EH (cell line): ENCODE measurements at regions not wholly inside any gene's neighbourhood (a gene's known extent, or its start where the extent isn't known, plus 50 kb on each side); places are given as distances from the start of the nearest gene placed in this dataset.
A peak's percentile ranks its signal among the peaks of the same experiment; 100 is the strongest.

ENCODE experiments used
- DNase-seq: peaks from one replicate; pipeline ENCODE4 v3.0.0-alpha.2; 2015; ENCODE audit warnings: low read depth

DNA sequence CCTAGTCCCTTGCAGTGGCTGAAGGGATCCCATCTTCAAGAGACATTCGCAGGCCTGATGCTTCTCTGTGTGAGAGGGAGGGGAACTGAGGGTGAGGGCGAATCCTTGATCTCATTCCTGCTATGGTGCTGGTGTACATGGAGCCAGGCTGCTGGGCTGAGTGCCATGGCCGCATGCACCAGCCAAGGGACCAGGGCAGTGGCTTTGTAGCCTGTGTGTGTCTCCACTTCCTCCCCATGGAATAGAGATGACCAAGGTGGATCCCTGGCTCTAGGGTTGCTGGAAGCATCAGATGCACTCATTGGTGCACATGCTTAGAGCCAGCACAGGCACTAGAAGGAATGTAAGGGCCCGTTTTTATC, 195.0 kb downstream of the FOXL1 start:
- DNase-seq: no peak

- no peak for DNase-seq
These were observed 196.6 kb downstream of the FOXL1 start for GRCh38 chr16:86774931-86775330.

DNA sequence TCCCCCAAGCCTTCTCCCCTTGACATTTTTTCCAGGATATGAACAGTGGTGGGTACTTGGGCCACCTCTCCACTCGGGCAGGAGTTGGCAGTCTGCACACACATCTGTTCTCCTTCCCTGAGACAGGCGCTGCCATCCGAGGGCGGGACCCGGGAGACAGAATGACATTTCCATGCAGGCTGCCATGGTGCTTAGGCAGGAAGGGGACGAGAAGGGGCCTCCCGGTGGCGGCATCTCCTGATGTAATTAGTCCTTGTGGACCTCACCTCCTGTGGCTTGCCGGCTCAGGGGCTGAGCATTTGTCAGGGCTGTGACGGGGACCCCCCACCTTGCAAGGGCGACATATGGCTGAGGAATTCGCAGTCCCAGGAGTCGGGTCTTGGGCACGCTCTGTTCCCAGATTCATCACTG, 197.2 kb downstream of the FOXL1 start:
- DNase-seq: peak; percentile 35

DNA sequence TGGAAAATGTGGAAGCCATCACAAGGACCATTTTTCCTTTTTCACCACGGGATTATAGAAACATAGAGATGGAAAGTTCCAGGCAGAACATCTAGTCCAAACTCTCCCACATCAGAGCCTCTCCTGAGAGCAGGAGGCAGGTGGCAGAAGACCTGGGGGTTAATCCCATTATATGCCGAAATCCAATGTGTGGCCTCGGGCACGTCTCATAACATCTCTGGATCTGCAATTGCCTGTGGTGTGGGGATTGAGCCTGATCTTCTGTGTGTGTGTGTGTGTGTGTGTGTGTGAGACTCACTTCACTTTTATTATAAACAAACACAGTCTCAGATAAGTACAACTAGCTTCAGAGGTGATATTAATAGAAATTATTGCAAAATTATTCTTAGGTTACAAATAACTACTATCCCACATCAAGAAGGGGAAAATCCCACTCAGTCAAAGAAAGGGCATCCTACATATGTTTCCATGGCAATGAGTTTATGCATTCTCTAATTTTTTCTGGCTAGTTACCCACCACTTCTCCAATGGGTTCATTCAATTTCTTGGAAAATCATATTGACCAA, 199.1 kb downstream of the FOXL1 start:
- no peak for DNase-seq

DNA sequence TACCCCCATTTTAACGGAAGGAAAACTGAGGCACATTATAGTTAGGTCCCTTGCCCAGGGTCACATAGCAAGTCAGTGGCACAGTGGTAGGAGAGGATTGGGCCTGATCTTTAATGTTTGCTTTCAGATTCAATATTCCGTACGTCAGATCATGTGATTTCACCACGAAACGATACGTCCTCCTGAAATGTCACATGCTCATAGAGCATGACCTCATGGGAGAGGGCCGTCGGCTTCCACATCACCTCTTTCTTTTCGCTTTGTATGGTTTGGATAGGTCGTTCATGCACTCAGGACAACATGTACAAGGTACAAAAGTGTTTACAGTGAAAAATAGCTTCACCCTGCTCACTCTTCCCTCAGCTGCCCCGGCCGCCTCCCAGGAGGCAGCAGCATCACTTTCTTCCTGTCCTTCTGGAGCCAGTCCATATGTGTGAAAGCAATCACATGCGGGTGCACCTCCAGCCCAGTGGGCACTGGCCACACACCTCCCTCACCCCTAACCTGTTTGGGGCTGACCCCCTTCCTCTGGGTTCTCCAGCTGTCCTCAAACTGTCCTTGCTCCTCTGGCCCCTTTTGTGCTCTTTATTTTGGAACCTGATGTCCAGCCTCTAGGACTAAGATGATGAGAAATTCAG, 199.9 kb downstream of the FOXL1 start:
- no peak for DNase-seq

GRCh38 chr16:86778978-86779377, 200.6 kb downstream of the FOXL1 start:
- DNase-seq: no peak

GRCh38 chr16:86781046-86781445, 202.7 kb downstream of the FOXL1 start:
- no peak for DNase-seq

DNA sequence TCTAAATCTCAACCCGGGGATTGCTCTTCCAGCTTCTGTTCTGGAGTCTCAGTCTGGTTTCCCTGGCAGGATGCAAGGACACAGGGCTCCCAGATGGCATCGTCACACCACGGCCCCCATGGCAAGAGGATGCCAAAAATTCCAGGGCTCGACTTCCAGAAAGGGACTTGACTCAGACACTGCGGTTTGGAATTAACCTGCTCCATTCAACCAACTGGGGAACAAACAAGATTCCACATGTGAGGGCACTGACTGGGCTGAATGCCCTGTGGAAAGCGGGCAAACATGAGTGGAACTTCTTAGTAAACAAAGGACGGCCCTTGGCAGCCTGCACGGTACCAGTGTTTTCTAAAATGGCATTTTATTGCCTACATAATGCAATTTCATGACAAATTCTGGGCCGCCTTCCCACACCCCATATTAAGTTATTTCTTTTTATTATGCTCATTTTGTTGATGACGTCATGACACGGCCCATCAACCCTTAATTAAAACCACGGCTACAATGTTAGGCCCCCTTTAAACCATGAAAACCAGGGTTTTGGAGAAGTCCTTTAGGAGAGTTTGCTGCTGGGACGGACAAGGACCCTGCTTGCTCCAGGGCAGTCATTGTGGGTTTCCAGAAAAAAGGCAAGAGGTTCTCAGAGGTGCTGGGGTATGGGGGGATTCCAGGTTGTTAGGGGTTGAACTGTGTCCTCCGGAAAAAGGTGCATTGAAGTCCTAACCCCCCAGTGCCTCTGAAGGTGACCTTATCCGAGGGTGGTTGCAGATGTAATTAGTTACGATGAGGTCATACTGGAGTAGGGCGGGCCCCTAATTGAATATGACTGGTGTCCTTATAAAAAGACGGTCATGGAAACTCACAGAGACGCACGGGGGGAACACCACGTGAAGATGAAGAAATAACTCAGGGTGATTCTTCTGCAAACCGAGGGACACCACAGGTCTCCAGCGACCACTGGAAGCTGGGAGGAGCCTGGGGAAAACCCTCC, 205.6 kb downstream of the FOXL1 start:
- peak; percentile 72 for DNase-seq

- DNase-seq: no peak
These were observed 208.0 kb downstream of the FOXL1 start for GRCh38 chr16:86786338-86786737.

- no peak for DNase-seq
These were observed 208.6 kb downstream of the FOXL1 start for GRCh38 chr16:86786994-86787393.

DNA sequence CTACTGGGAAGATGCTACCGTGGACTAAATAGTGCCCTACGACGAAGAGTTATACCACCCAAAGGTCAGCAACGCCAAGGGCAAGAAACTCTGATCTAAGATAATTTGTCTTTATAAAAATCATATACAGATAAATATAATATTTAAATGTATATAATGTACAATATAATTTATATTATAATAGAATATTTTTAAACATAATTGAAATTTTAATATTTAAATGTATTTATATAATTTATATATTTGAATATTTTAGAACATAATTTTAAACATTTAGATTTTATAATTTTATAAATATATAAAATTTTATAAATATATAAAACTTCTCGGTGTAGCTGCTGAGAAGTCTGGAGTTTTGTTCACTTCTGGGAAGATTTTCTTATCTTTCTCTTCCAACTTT, 209.2 kb downstream of the FOXL1 start:
- DNase-seq: no peak

DNA sequence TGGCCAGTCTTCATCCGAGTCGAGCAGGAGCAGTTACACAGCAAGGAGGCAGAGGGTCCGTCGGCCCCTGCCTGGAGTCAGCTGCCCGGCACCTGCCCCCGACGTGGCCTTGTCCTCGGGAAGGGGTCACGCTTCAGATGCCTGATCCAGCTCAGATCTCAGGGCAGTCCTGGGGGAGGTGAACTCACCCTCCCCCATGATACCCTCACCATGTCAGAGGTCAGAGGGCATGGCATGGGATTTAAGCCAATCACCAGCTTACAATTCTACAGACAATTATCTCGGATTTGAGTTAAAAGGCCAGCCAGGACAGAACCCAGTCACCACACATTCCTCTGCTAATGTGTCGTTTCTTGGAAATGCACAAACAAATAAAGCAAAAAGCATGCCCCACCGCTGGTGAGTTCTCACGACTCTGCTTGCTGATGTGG, 211.3 kb downstream of the FOXL1 start:
- DNase-seq: peak; percentile 79

DNA sequence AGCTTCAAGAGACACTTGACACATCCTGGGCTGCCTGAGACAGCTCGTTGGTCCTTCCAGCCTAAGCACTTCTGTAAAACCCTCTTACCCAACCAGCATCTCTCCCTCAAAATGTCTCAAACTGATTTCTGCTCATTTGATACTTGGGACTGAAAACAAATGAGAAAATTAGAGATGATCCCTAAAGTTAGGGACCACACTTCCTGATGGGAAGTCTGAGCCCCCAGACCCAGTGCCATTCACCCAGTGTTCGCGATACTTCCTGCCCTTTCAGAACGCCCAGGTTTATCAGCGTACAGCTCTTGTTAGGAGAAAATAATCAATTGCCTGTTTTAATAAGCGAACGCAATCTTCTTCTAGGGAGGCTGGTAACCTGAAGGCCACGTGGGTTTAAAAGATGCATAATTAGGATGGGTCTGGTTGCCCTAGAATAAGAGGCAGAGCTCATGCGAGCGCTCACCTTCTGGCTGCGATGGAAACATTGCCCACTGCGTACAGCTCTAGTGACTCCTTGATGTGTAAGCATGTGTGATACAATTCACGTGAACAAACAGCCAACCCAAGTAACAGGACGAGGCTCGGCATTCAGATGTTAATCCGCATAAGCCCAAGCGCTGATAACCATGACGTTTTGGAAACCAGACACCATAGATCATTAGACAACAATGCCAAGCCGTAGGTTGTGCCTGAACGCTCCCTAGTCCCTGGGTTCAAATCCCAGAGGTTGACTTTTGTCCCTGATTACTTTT, 213.1 kb downstream of the FOXL1 start:
- DNase-seq: no peak

DNA sequence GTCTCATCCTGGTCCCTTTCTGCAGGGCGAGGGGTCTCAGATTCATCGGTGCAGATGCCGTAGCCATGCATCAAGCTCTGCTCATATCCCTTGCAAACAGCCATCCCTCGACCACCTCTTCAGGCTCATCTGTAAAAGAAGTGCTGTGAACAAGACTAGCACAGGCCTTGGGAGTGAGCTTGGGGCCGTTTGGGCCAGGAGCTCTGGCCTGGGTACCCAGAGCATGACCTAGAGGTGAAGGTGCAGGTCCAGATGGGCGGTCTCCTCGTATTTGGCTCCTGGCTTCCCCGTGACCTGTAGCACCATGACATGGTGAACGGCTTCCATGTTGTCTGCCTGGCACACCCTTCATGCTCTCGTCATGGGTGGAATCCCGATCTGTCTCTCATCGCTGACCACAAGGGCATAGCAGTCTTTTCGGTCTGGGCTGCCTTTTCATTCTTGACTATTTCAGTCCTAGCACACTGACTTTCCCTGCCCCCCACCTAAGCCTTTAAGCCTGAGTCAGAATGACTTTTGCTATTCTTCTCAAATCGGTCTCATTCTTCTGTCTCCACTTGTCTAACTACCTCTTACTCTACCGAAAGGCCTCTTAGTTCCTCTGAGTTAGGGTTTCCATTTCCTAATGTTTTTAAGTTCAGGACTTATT, 216.0 kb downstream of the FOXL1 start:
- peak; percentile 33 for DNase-seq

GRCh38 chr16:86797700-86798099, 219.4 kb downstream of the FOXL1 start:
- DNase-seq: no peak

- peak; percentile 30 for DNase-seq
These were observed 220.1 kb downstream of the FOXL1 start for GRCh38 chr16:86798247-86799041.

- no peak for DNase-seq
These were observed 221.0 kb downstream of the FOXL1 start for GRCh38 chr16:86799367-86799766.

DNA sequence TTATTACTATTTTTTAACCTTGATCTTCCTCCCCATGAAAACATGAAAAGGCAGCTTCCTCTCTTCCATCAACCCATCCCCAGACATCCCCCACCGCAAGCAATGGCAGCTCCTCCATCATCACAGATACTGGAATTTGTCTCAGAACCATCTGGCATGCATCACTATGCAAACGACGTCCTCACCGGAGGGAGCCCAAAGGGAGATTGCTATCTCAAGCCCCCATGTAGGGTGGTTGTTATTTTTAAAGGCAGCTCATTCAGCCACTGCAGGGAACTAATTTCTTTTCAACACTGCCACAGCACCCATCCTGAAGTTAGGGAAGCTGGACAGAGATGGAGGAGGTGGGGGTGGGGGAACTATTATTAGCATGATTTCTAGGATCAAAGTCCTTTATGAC, 222.5 kb downstream of the FOXL1 start:
- peak; percentile 47 for DNase-seq

GRCh38 chr16:86802013-86802412, 223.7 kb downstream of the FOXL1 start:
- DNase-seq: no peak

DNA sequence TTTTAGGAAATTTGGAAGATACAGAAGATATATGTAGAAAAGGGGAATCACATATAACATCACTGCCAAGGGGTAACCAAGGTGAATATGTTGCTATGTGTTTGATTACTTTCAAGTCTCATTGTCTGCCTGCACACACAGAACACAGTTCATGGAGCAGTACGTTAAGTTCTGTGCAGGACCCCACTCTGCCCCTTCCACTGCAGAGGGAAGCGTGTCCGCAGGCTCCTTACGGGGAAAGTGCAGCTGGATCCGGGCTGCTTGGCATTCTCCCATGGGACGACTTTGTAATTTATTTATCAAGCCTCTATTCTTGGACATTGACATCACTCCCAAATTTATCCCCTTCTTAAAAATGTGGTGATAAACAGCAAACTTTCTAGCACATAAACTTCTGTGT, 226.8 kb downstream of the FOXL1 start:
- DNase-seq: no peak
